PC-3 (cell line): ENCODE measurements at regions not wholly inside any gene's neighbourhood (a gene's known extent, or its start where the extent isn't known, plus 50 kb on each side); places are given as distances from the start of the nearest gene placed in this dataset.

Experiments used
- CTCF ChIP-seq: fragments of 300-600 bp; sonication (generic); conservative IDR thresholded peaks from 2 replicates; pipeline ENCODE4 v1.5.1; 2017; ENCODE audit warnings: antibody characterized with exemption, low read depth, mild to moderate bottlenecking, low read length
- EZH2 ChIP-seq: fragments of 300-600 bp; sonication (generic); IDR thresholded peaks from one replicate; pipeline ENCODE4 v1.6.1; 2017; ENCODE audit warnings: antibody characterized with exemption, mild to moderate bottlenecking, low read length; ENCODE audit not compliant: unreplicated experiment
- EZH2phosphoT487 ChIP-seq: fragments of 300-600 bp; sonication (generic); IDR thresholded peaks from 2 replicates; pipeline ENCODE4 v1.6.1; 2018; ENCODE audit warnings: mild to moderate bottlenecking, antibody characterized with exemption, low read length, borderline replicate concordance

GRCh38 chr20:11176431-11176830, 502.6 kb upstream of the JAG1 start:
- TF ChIP-seq CTCF (no peak), EZH2 (no peak), EZH2phosphoT487 (no peak)
